H9 (cell line): ENCODE measurements at regions not wholly inside any gene's neighbourhood (a gene's known extent, or its start where the extent isn't known, plus 50 kb on each side); places are given as distances from the start of the nearest gene placed in this dataset.

Experiments used
- DNase-seq: peaks from one replicate; pipeline ENCODE4 v3.0.0-alpha.2; 2017
- H2AFZ ChIP-seq: one replicate; pipeline ENCODE4 v1.6.1; 2013; ENCODE audit warnings: mild to moderate bottlenecking, low read length, control low read depth, moderate library complexity
- H2AK5ac ChIP-seq: 2 replicates; pipeline ENCODE4 v1.6.1; 2013; ENCODE audit warnings: low read length, control low read depth, mixed read lengths; ENCODE audit not compliant: insufficient read length
- H2BK120ac ChIP-seq: one replicate; pipeline ENCODE4 v1.6.1; 2013; ENCODE audit warnings: low read depth, mild to moderate bottlenecking, low read length, control low read depth, inconsistent platforms; ENCODE audit not compliant: poor library complexity, severe bottlenecking
- H2BK12ac ChIP-seq: 2 replicates; pipeline ENCODE4 v1.6.1; 2013; ENCODE audit warnings: low read length, control low read depth, mixed read lengths, low read depth; ENCODE audit not compliant: insufficient read length
- H2BK15ac ChIP-seq: 2 replicates; pipeline ENCODE4 v1.6.1; 2013; ENCODE audit warnings: low read depth, low read length, control low read depth
- H2BK20ac ChIP-seq: one replicate; pipeline ENCODE4 v1.6.1; 2013; ENCODE audit warnings: low read depth, mild to moderate bottlenecking, low read length, control low read depth, inconsistent platforms; ENCODE audit not compliant: poor library complexity, severe bottlenecking
- H2BK5ac ChIP-seq: 2 replicates; pipeline ENCODE4 v1.6.1; 2013; ENCODE audit warnings: low read length, control low read depth, mixed read lengths; ENCODE audit not compliant: insufficient read length
- H3K14ac ChIP-seq: 2 replicates; pipeline ENCODE4 v1.6.1; 2013; ENCODE audit warnings: low read length, control low read depth; ENCODE audit not compliant: insufficient read depth
- H3K18ac ChIP-seq: 2 replicates; pipeline ENCODE4 v1.6.1; 2013; ENCODE audit warnings: low read depth, mild to moderate bottlenecking, mixed read lengths, low read length, control low read depth; ENCODE audit not compliant: insufficient read length
- H3K23ac ChIP-seq: 2 replicates; pipeline ENCODE4 v1.6.1; 2013; ENCODE audit warnings: low read length, control low read depth, mixed read lengths, low read depth; ENCODE audit not compliant: insufficient read length
- H3K23me2 ChIP-seq: 2 replicates; pipeline ENCODE4 v1.6.1; 2013; ENCODE audit warnings: low read depth, mild to moderate bottlenecking, mixed read lengths, low read length, control low read depth; ENCODE audit not compliant: insufficient read length, poor library complexity, severe bottlenecking
- H3K27ac ChIP-seq: 2 replicates; pipeline ENCODE4 v1.5.1; 2013; ENCODE audit warnings: low read length, control low read depth, mixed read lengths, low read depth; ENCODE audit not compliant: insufficient read length
- H3K27me3 ChIP-seq: 2 replicates; pipeline ENCODE4 v1.6.1; 2013; ENCODE audit warnings: low read length, control low read depth, inconsistent platforms; ENCODE audit not compliant: insufficient read depth
- H3K4ac ChIP-seq: 2 replicates; pipeline ENCODE4 v1.6.1; 2013; ENCODE audit warnings: low read depth, mild to moderate bottlenecking, control low read depth, inconsistent platforms, low read length, moderate library complexity
- H3K4me1 ChIP-seq: 2 replicates; pipeline ENCODE4 v1.6.1; 2013; ENCODE audit warnings: low read length, control low read depth, inconsistent platforms; ENCODE audit not compliant: insufficient read depth
- H3K4me2 ChIP-seq: 2 replicates; pipeline ENCODE4 v1.6.1; 2013; ENCODE audit warnings: low read length, control low read depth, mixed read lengths; ENCODE audit not compliant: insufficient read length, insufficient read depth
- H3K56ac ChIP-seq: 2 replicates; pipeline ENCODE4 v1.6.1; 2013; ENCODE audit warnings: low read depth, mild to moderate bottlenecking, mixed read lengths, low read length, control low read depth; ENCODE audit not compliant: insufficient read length
- H3K79me1 ChIP-seq: 2 replicates; pipeline ENCODE4 v1.6.1; 2013; ENCODE audit warnings: low read depth, mild to moderate bottlenecking, moderate library complexity, low read length, control low read depth, inconsistent platforms; ENCODE audit not compliant: insufficient read depth, poor library complexity, severe bottlenecking
- H3K79me2 ChIP-seq: 2 replicates; pipeline ENCODE4 v1.6.1; 2013; ENCODE audit warnings: low read length, control low read depth, inconsistent platforms; ENCODE audit not compliant: insufficient read depth
- H3K9ac ChIP-seq: 2 replicates; pipeline ENCODE4 v1.6.1; 2013; ENCODE audit warnings: low read length, control low read depth, mixed read lengths; ENCODE audit not compliant: insufficient read length; ENCODE audit errors: extremely low read depth
- H3K9me3 ChIP-seq: one replicate; pipeline ENCODE4 v1.6.1; 2013; ENCODE audit warnings: low read depth, low read length, inconsistent platforms; ENCODE audit not compliant: control insufficient read depth
- H3T11ph ChIP-seq: one replicate; pipeline ENCODE4 v1.6.1; 2013; ENCODE audit warnings: mild to moderate bottlenecking, low read length, control low read depth, inconsistent platforms
- H4K20me1 ChIP-seq: one replicate; pipeline ENCODE4 v1.6.1; 2013; ENCODE audit not compliant: control insufficient read depth, insufficient read length, insufficient read depth
- H4K5ac ChIP-seq: 2 replicates; pipeline ENCODE4 v1.6.1; 2013; ENCODE audit warnings: low read depth, mild to moderate bottlenecking, mixed read lengths, low read length, control low read depth; ENCODE audit not compliant: insufficient read length
- H4K8ac ChIP-seq: replicated peaks from 2 replicates; pipeline ENCODE4 v1.6.1; 2013; ENCODE audit warnings: low read length, control low read depth, mixed read lengths, low read depth; ENCODE audit not compliant: insufficient read length
- H4K91ac ChIP-seq: 2 replicates; pipeline ENCODE4 v1.6.1; 2013; ENCODE audit warnings: low read depth, mild to moderate bottlenecking, moderate library complexity, mixed read lengths, low read length, control low read depth; ENCODE audit not compliant: insufficient read length
- H3K27ac Mint-ChIP-seq, 3 experiments: 2 replicates in 2 of 3; 3 replicates in 1 of 3; pipeline ENCODE4 v1.8.0; 2020 to 2021; ENCODE audit warnings: mixed read lengths in 3 of 3, mild to moderate bottlenecking in 1 of 3, moderate library complexity in 1 of 3
- H3K27me3 Mint-ChIP-seq: 2 replicates; pipeline ENCODE4 v1.8.0; 2021; ENCODE audit warnings: low read depth, mild to moderate bottlenecking, moderate library complexity, mixed read lengths
- H3K36me3 Mint-ChIP-seq, 3 experiments: 2 replicates in 2 of 3; 3 replicates in 1 of 3; pipeline ENCODE4 v1.8.0; 2020 to 2021; ENCODE audit warnings: low read depth in 3 of 3, mixed read lengths in 3 of 3; ENCODE audit not compliant: insufficient read depth in 1 of 3
- H3K4me1 Mint-ChIP-seq, 2 experiments: 2 replicates each; pipeline ENCODE4 v1.8.0; 2020; ENCODE audit warnings: mixed read lengths in 2 of 2
- H3K4me3 Mint-ChIP-seq, 2 experiments: 2 replicates in 1 of 2; 3 replicates in 1 of 2; pipeline ENCODE4 v1.8.0; 2020 to 2021; ENCODE audit warnings: mild to moderate bottlenecking in 2 of 2, mixed read lengths in 2 of 2, moderate library complexity in 1 of 2
- H3K9me3 Mint-ChIP-seq, 2 experiments: 2 replicates in 1 of 2; 3 replicates in 1 of 2; pipeline ENCODE4 v1.8.0; 2020; ENCODE audit warnings: mild to moderate bottlenecking in 2 of 2, mixed read lengths in 2 of 2, moderate library complexity in 1 of 2
- WGBS: extraction: QIAGEN DNeasy Blood & Tissue Kit; methylation state at CpG from one replicate; pipeline ENCODE4 v1.1.7; 2013; ENCODE audit warnings: missing lambda C conversion rate, low lambda C conversion rate, mixed read lengths; ENCODE audit not compliant: insufficient read length; ENCODE audit errors: extremely low coverage; 5-methylcytosine and 5-hydroxymethylcytosine counted together
- TF ChIP-seq, protein P1 (sequence below): fragments of 200-600 bp; sonication (generic); conservative IDR thresholded peaks from 3 replicates; pipeline ENCODE4 v1.8.0; 2021; ENCODE audit warnings: antibody characterized with exemption, mild to moderate bottlenecking

DNA sequence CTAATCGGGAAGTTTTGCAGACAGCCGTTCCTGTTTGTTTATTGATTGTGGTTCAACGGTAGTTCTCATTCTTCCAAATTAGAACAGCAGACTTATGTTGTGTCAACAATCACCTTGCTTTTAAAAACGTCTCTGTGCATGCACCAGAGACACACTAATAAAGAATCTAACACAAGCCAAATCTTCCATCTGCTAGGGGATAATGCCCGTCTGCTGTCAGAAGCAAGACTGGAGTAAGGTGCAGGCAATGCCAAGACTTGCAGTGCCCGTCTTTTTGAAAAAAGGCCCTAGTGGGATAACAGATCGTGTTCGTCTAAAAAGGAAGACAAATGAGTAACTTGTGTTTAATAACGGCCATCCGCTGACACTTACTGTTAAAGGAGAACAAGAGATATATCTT, 158.4 kb downstream of the KCNJ2 start:
- Histone ChIP-seq H2AFZ (no peak overlapping the region), H3K9ac (no peak overlapping the region), H2AK5ac (no peak overlapping the region), H3K4me2 (no peak overlapping the region), H2BK20ac (no peak overlapping the region), H2BK5ac (no peak overlapping the region), H3K56ac (no peak overlapping the region), H2BK12ac (no peak overlapping the region), H3K23ac (no peak overlapping the region), H3K79me2 (no peaks in the 10 kb centered on the region), H3K18ac (no peak overlapping the region), H4K5ac (no peak overlapping the region), H4K8ac (no peak overlapping the region), H3K79me1 (no peaks in the 10 kb centered on the region), H3K4me1 (no peaks in the 10 kb centered on the region; the same call in 1 of the 2 replicates), H3K27me3 (no peaks in the 10 kb centered on the region), H3K27ac (no peak overlapping the region), H2BK120ac (no peak overlapping the region), H4K91ac (no peak overlapping the region), H3K9me3 (no peaks in the 10 kb centered on the region), H3K14ac (no peak overlapping the region), H3K4ac (no peak overlapping the region), H2BK15ac (no peak overlapping the region), H3K23me2 (no peaks in the 10 kb centered on the region), H3T11ph (no peak overlapping the region), H4K20me1 (no peaks in the 10 kb centered on the region)
- no peak overlapping the region for H3K4me3 Mint-ChIP-seq
- no peaks in the 10 kb centered on the region; a peak in 1 of 4 replicates for H3K4me1 Mint-ChIP-seq
- H3K27ac Mint-ChIP-seq, result no peak overlapping the region
- no peaks in the 10 kb centered on the region for H3K27me3 Mint-ChIP-seq
- WGBS, result no CpG with 5 or more reads among the region's 10 CpGs
- peaks cover 0 to 1% of the 10 kb centered on the region in 2 experiments; a peak in 1 of 5 replicates for H3K9me3 Mint-ChIP-seq
- TF ChIP-seq, protein P1, sequence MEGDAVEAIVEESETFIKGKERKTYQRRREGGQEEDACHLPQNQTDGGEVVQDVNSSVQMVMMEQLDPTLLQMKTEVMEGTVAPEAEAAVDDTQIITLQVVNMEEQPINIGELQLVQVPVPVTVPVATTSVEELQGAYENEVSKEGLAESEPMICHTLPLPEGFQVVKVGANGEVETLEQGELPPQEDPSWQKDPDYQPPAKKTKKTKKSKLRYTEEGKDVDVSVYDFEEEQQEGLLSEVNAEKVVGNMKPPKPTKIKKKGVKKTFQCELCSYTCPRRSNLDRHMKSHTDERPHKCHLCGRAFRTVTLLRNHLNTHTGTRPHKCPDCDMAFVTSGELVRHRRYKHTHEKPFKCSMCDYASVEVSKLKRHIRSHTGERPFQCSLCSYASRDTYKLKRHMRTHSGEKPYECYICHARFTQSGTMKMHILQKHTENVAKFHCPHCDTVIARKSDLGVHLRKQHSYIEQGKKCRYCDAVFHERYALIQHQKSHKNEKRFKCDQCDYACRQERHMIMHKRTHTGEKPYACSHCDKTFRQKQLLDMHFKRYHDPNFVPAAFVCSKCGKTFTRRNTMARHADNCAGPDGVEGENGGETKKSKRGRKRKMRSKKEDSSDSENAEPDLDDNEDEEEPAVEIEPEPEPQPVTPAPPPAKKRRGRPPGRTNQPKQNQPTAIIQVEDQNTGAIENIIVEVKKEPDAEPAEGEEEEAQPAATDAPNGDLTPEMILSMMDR, result no peak
- DNase-seq, result no peak
- H3K36me3 Mint-ChIP-seq, result no peaks in the 10 kb centered on the region
